ENCODE measurements at regions not wholly inside any gene's neighbourhood (a gene's known extent, or its start where the extent isn't known, plus 50 kb on each side); places are given as distances from the start of the nearest gene placed in this dataset.

GRCh38 chr2:199015072-199015471 is 442.7 kb downstream of the SATB2 start:
- TF ChIP-seq CTCF (IDR thresholded peaks at IDR 0.05) = no peak
- no peak for TF ChIP-seq POLR2A (IDR thresholded peaks at IDR 0.05)
